Panc1 (cell line): ENCODE measurements at regions not wholly inside any gene's neighbourhood (a gene's known extent, or its start where the extent isn't known, plus 50 kb on each side); places are given as distances from the start of the nearest gene placed in this dataset.
"Not testable (repeated sequence)": the region's sequence is repeated elsewhere in the genome, so short reads cannot be mapped to it uniquely, and the experiment has no call there.

Experiments used
- ATAC-seq: fragments of 200-7000 bp; cut with Tn5 transposase; 2 replicates; pipeline ENCODE4 v1.9.1; 2020; ENCODE audit warnings: mild to moderate bottlenecking, moderate library complexity
- BruUV-seq: library from RNA; stranded (reverse); fragments of 400-500 nt; replicated peaks from 2 replicates; lab custom pipeline; 2021; lab: Mats Ljungman, UMichigan
- CTCF ChIA-PET: fragments of 300-600 bp; sonication (Branson Sonifier 250); formaldehyde crosslinking; loops from one replicate; lab custom pipeline; 2022; ENCODE audit warnings: antibody characterized with exemption; lab: Charles Lee
- POLR2A ChIA-PET: fragments of 300-600 bp; sonication (Branson Sonifier 250); formaldehyde crosslinking; loops from one replicate; lab custom pipeline; 2022; ENCODE audit warnings: antibody characterized with exemption; lab: Charles Lee
- DNase-seq: peaks from one replicate; pipeline ENCODE4 v3.0.0-alpha.2; 2010; ENCODE audit warnings: low read depth, low spot score
- H3K27ac ChIP-seq: 2 replicates; pipeline ENCODE4 v1.5.1; 2011; ENCODE audit warnings: mild to moderate bottlenecking, low read length, inconsistent platforms
- H3K27me3 ChIP-seq: fragments of 200-500 bp; sonication (Bioruptor generic); 2 replicates; pipeline ENCODE4 v1.6.0; 2014; ENCODE audit warnings: low read length, inconsistent platforms; ENCODE audit not compliant: control insufficient read depth, insufficient read depth
- H3K36me3 ChIP-seq: fragments of 200-500 bp; sonication (Bioruptor generic); 2 replicates; pipeline ENCODE4 v1.5.1; 2014; ENCODE audit warnings: inconsistent platforms, mild to moderate bottlenecking, low read length, moderate library complexity; ENCODE audit not compliant: control insufficient read depth, insufficient read depth
- H3K4me1 ChIP-seq: 2 replicates; pipeline ENCODE4 v1.5.1; 2011; ENCODE audit warnings: inconsistent platforms, mild to moderate bottlenecking, low read length, moderate library complexity; ENCODE audit not compliant: control insufficient read depth, insufficient read depth
- H3K4me3 ChIP-seq, 2 experiments: 2 replicates each; pipeline ENCODE4 v1.5.1; 2011 to 2012; ENCODE audit warnings: low read depth in 2 of 2, low read length in 2 of 2, mild to moderate bottlenecking in 2 of 2, inconsistent platforms in 1 of 2, moderate library complexity in 1 of 2
- H3K9me3 ChIP-seq: fragments of 200-500 bp; sonication (Bioruptor generic); 2 replicates; pipeline ENCODE4 v1.5.1; 2014; ENCODE audit warnings: low read depth, mild to moderate bottlenecking, inconsistent platforms, low read length, moderate library complexity; ENCODE audit not compliant: control insufficient read depth, insufficient read depth
- CTCF ChIP-seq: fragments of 450-650 bp; IDR thresholded peaks from 2 replicates; pipeline ENCODE4 v1.5.1; 2017; ENCODE audit warnings: mild to moderate bottlenecking
- POLR2AphosphoS5 ChIP-seq: IDR thresholded peaks from 2 replicates; pipeline ENCODE4 v1.6.1; 2012; ENCODE audit warnings: mild to moderate bottlenecking, low read depth, low read length, moderate library complexity
- REST ChIP-seq, 2 experiments: IDR thresholded peaks; 2 replicates each; pipeline ENCODE4 v1.6.1; 2011 to 2012; ENCODE audit warnings: low read depth in 2 of 2, control low read depth in 1 of 2, low read length in 1 of 2, mild to moderate bottlenecking in 1 of 2, moderate library complexity in 1 of 2; ENCODE audit not compliant: insufficient read depth in 1 of 2
- SIN3A ChIP-seq: IDR thresholded peaks from 2 replicates; pipeline ENCODE4 v1.6.1; 2012; ENCODE audit warnings: low read depth, mild to moderate bottlenecking, low read length, moderate library complexity, borderline replicate concordance; ENCODE audit not compliant: insufficient read depth
- TCF7L2 ChIP-seq: IDR thresholded peaks from 2 replicates; pipeline ENCODE4 v1.6.1; 2011; ENCODE audit warnings: mild to moderate bottlenecking, low read depth, low read length, inconsistent platforms
- in situ Hi-C: cut with HindIII; loops from 2 replicates; pipeline ENCODE4 v1.10.0; 2016; ENCODE audit warnings: low sequenced_read_pairs, low pct_unique_long_range_greater_than_20kb
- intact Hi-C: fragments of 100-400 bp; cut with micrococcal nuclease; formaldehyde crosslinking; loops from one replicate; pipeline ENCODE4 v1.10.0; 2022; ENCODE audit not compliant: unreplicated experiment

GRCh38 chr7:13628239-13629001 lies 361.0 kb downstream of the ETV1 start:
- Histone ChIP-seq H3K9me3 (no peaks in the 10 kb centered on the region), H3K27ac (no peak overlapping the region), H3K4me1 (no peaks in the 10 kb centered on the region), H3K27me3 (no peaks in the 10 kb centered on the region), H3K36me3 (no peaks in the 10 kb centered on the region), H3K4me3 (no peak overlapping the region)
- DNase-seq (no peak), ATAC-seq (no peak)
- CTCF ChIA-PET, result no interaction called here
- POLR2A ChIA-PET, result no interaction called here
- in situ Hi-C loops (no loop called here), intact Hi-C loops (no loop called here)
- no TSS peak for BruUV-seq
- TF ChIP-seq TCF7L2 (no peak), SIN3A (no peak), POLR2AphosphoS5 (no peak), REST (IDR thresholded peaks at IDR 0.05; ENCODE audit: insufficient read depth in 1 of 2, low read depth in 2 of 2, low read length in 1 of 2) (no peak), CTCF (no peak)

GRCh38 chr7:13631207-13632049 lies 358.0 kb downstream of the ETV1 start:
- CTCF ChIA-PET, BruUV-seq, H3K9me3 ChIP-seq, H3K27me3 ChIP-seq, H3K4me3 ChIP-seq, ATAC-seq, H3K4me1 ChIP-seq, intact Hi-C loops, H3K27ac ChIP-seq, H3K36me3 ChIP-seq, in situ Hi-C loops, DNase-seq, POLR2A ChIA-PET: not testable (repeated sequence)

GRCh38 chr7:13633857-13634256 lies 355.6 kb downstream of the ETV1 start:
- H3K27me3 ChIP-seq, result no peaks in the 10 kb centered on the region
- H3K36me3 ChIP-seq, result no peaks in the 10 kb centered on the region
- H3K9me3 ChIP-seq, result no peaks in the 10 kb centered on the region; the same call in 1 of the 2 replicates
- H3K4me3 ChIP-seq, result no peak overlapping the region
- intact Hi-C loops, result no loop called here
- ChIA-PET POLR2A (no interaction called here), CTCF (no interaction called here)
- ATAC-seq (no peak), DNase-seq (no peak)
- H3K4me1 ChIP-seq, result no peaks in the 10 kb centered on the region
- no TSS peak for BruUV-seq
- TF ChIP-seq CTCF (no peak), POLR2AphosphoS5 (no peak), SIN3A (no peak), TCF7L2 (no peak), REST (IDR thresholded peaks at IDR 0.05; ENCODE audit: insufficient read depth in 1 of 2, low read depth in 2 of 2, low read length in 1 of 2) (no peak)
- no peak overlapping the region for H3K27ac ChIP-seq
- in situ Hi-C loops, result no loop called here
